ENCODE measurements at regions not wholly inside any gene's neighbourhood (a gene's known extent, or its start where the extent isn't known, plus 50 kb on each side); places are given as distances from the start of the nearest gene placed in this dataset.

GRCh38 chr22:27574651-27575050 is 226.9 kb downstream of the MN1 start:
- Histone ChIP-seq H3K36me3 (no peaks in the 10 kb centered on the region), H3K27me3 (no peaks in the 10 kb centered on the region), H3K9me3 (ENCODE audit: low read depth) (no peaks in the 10 kb centered on the region), H3K27ac (no peak overlapping the region), H3K4me1 (ENCODE audit: low read depth) (peaks cover 3% of the 10 kb centered on the region), H3K4me3 (no peak overlapping the region)
- no peak for TF ChIP-seq CTCF (IDR thresholded peaks at IDR 0.05; ENCODE audit: low read depth, low read length)
- no peak for DNase-seq (ENCODE audit: low read depth in 1 of 2, low spot score in 1 of 2)

- no peaks in the 10 kb centered on the region for H3K27me3 ChIP-seq
- no peak overlapping the region for H3K4me3 ChIP-seq
- no peak for DNase-seq (ENCODE audit: low read depth in 1 of 2, low spot score in 1 of 2)
- H3K4me1 ChIP-seq (ENCODE audit: low read depth), result peaks cover 3% of the 10 kb centered on the region
- no peaks in the 10 kb centered on the region for H3K36me3 ChIP-seq
- TF ChIP-seq CTCF (IDR thresholded peaks at IDR 0.05; ENCODE audit: low read depth, low read length), result no peak
- no peaks in the 10 kb centered on the region for H3K9me3 ChIP-seq (ENCODE audit: low read depth)
- H3K27ac ChIP-seq, result no peak overlapping the region
Observed at GRCh38 chr22:27575348-27575747, 226.2 kb downstream of the MN1 start.

- no peaks in the 10 kb centered on the region for H3K27me3 ChIP-seq
- peaks cover 3% of the 10 kb centered on the region for H3K4me1 ChIP-seq (ENCODE audit: low read depth)
- no peak for DNase-seq (ENCODE audit: low read depth in 1 of 2, low spot score in 1 of 2)
- no peaks in the 10 kb centered on the region for H3K36me3 ChIP-seq
- H3K4me3 ChIP-seq, result no peak overlapping the region
- H3K9me3 ChIP-seq (ENCODE audit: low read depth), result no peaks in the 10 kb centered on the region
- TF ChIP-seq CTCF (IDR thresholded peaks at IDR 0.05; ENCODE audit: low read depth, low read length), result no peak
- H3K27ac ChIP-seq, result no peak overlapping the region
Observed at GRCh38 chr22:27576413-27576812, 225.1 kb downstream of the MN1 start.

GRCh38 chr22:27576815-27577573 is 224.6 kb downstream of the MN1 start:
- H3K36me3 ChIP-seq, result no peaks in the 10 kb centered on the region
- H3K27ac ChIP-seq, result no peak overlapping the region
- no peak overlapping the region for H3K4me3 ChIP-seq
- no peak for TF ChIP-seq CTCF (IDR thresholded peaks at IDR 0.05; ENCODE audit: low read depth, low read length)
- H3K4me1 ChIP-seq (ENCODE audit: low read depth), result peaks cover 3% of the 10 kb centered on the region
- H3K9me3 ChIP-seq (ENCODE audit: low read depth), result no peaks in the 10 kb centered on the region
- DNase-seq (ENCODE audit: low read depth in 1 of 2, low spot score in 1 of 2), result peak in 1 of 2 donors; percentile 96
- no peaks in the 10 kb centered on the region for H3K27me3 ChIP-seq

- Histone ChIP-seq H3K36me3 (no peaks in the 10 kb centered on the region), H3K27me3 (no peaks in the 10 kb centered on the region), H3K4me1 (ENCODE audit: low read depth) (peaks cover 3% of the 10 kb centered on the region), H3K9me3 (ENCODE audit: low read depth) (no peaks in the 10 kb centered on the region), H3K27ac (no peak overlapping the region), H3K4me3 (no peak overlapping the region)
- TF ChIP-seq CTCF (IDR thresholded peaks at IDR 0.05; ENCODE audit: low read depth, low read length), result no peak
- no peak for DNase-seq (ENCODE audit: low read depth in 1 of 2, low spot score in 1 of 2)
Observed at GRCh38 chr22:27577574-27577969, 224.0 kb downstream of the MN1 start.

Data from cardiac muscle cell (in vitro differentiated cells and primary cell).